HepG2 (cell line): ENCODE measurements at regions not wholly inside any gene's neighbourhood (a gene's known extent, or its start where the extent isn't known, plus 50 kb on each side); places are given as distances from the start of the nearest gene placed in this dataset.

ENCODE experiments used
- ATAC-seq: fragments of 200-7000 bp; cut with Tn5 transposase; 3 replicates; pipeline ENCODE4 v1.9.1; 2020; ENCODE audit warnings: mild to moderate bottlenecking, moderate library complexity
- BruUV-seq: library from RNA; stranded (reverse); fragments of 400-500 nt; replicated peaks from 2 replicates; lab custom pipeline; 2021; lab: Mats Ljungman, UMichigan
- CTCF ChIA-PET: fragments of 300-600 bp; formaldehyde crosslinking; extraction: SDS; loops from one replicate; lab custom pipeline; 2021; ENCODE audit warnings: low total read pairs, inconsistent platforms, low intra/inter-chr PET ratio; lab: Yijun Ruan, JAX
- POLR2A ChIA-PET: fragments of 350-600 bp; sonication (Branson Sonifier 250); formaldehyde crosslinking; loops from one replicate; lab custom pipeline; 2020; ENCODE audit warnings: antibody characterized with exemption, inconsistent platforms; lab: Yijun Ruan, JAX
- DNase-seq: peaks from one replicate; pipeline ENCODE4 v3.0.0-alpha.2; 2015; ENCODE audit warnings: low spot score
- FAIRE-seq: peaks from 3 replicates; lab custom pipeline; 2011; peaks lifted over from hg19 to GRCh38; lab: Jason Lieb, UNC
- H2AFZ ChIP-seq: one replicate; pipeline ENCODE4 v1.6.1; 2011; ENCODE audit warnings: low read length, inconsistent platforms
- H3K27ac ChIP-seq: fragments of 300-600 bp; 3 replicates; pipeline ENCODE4 v1.8.0; 2011; ENCODE audit warnings: mixed run types, mild to moderate bottlenecking, mixed read lengths, low read length, inconsistent platforms; ENCODE audit not compliant: insufficient read depth; ENCODE audit errors: extremely low read length
- H3K27me3 ChIP-seq, 2 experiments: fragments of 200-600 bp in 1 of 2; 2 replicates in 1 of 2; 3 replicates in 1 of 2; pipeline versions ENCODE4 v1.6.0 to v1.8.0; 2011; ENCODE audit warnings: low read length in 2 of 2, mild to moderate bottlenecking in 2 of 2, moderate library complexity in 2 of 2, inconsistent platforms in 1 of 2; ENCODE audit not compliant: insufficient read depth in 2 of 2, control insufficient read depth in 1 of 2
- H3K36me3 ChIP-seq, 2 experiments: fragments of 200-600 bp in 1 of 2; replicated peaks in 1 of 2; 2 replicates in 1 of 2; 3 replicates in 1 of 2; pipeline versions ENCODE4 v1.5.1 to v1.8.0; 2011; ENCODE audit warnings: low read length in 2 of 2, inconsistent platforms in 1 of 2; ENCODE audit not compliant: insufficient read depth in 2 of 2, control insufficient read depth in 1 of 2
- H3K4me1 ChIP-seq: 2 replicates; pipeline ENCODE4 v1.5.1; 2012; ENCODE audit warnings: low read length, inconsistent platforms; ENCODE audit not compliant: insufficient read depth
- H3K4me2 ChIP-seq: 2 replicates; pipeline ENCODE4 v1.6.0; 2011; ENCODE audit warnings: low read depth, low read length, inconsistent platforms
- H3K4me3 ChIP-seq, 3 experiments: fragments of 200-600 bp in 1 of 3; sonication (generic), shearing (Covaris generic) in 1 of 3; replicated peaks in 1 of 3; 2 replicates each; pipeline ENCODE4 v1.5.1; 2011 to 2016; ENCODE audit warnings: low read length in 3 of 3, inconsistent platforms in 2 of 3, low read depth in 2 of 3, mild to moderate bottlenecking in 2 of 3, control low read depth in 1 of 3, mixed read lengths in 1 of 3; ENCODE audit not compliant: insufficient read depth in 1 of 3
- H3K79me2 ChIP-seq: one replicate; pipeline ENCODE4 v1.6.1; 2011; ENCODE audit warnings: low read length, inconsistent platforms; ENCODE audit not compliant: insufficient read depth
- H3K9ac ChIP-seq: 2 replicates; pipeline ENCODE4 v1.6.0; 2011; ENCODE audit warnings: mild to moderate bottlenecking, low read depth, low read length, inconsistent platforms; ENCODE audit not compliant: insufficient read depth
- H3K9me3 ChIP-seq: 2 replicates; pipeline ENCODE4 v1.5.1; 2012; ENCODE audit warnings: mild to moderate bottlenecking, low read length
- H4K20me1 ChIP-seq: 2 replicates; pipeline ENCODE4 v1.6.0; 2011; ENCODE audit warnings: inconsistent platforms, mild to moderate bottlenecking, low read length, moderate library complexity; ENCODE audit not compliant: insufficient read depth
- GABPA ChIP-seq, 2 experiments: IDR thresholded peaks; 2 replicates each; pipeline ENCODE4 v1.6.1; 2011 to 2016; ENCODE audit warnings: low read depth in 2 of 2, low read length in 1 of 2, missing biosample characterization in 1 of 2, missing genetic modification characterization in 1 of 2
- KAT2B ChIP-seq: fragments of 150-350 bp; IDR thresholded peaks from 2 replicates; pipeline ENCODE4 v1.6.1; 2014; ENCODE audit warnings: low read depth, low read length, borderline replicate concordance
- KDM6A ChIP-seq: IDR thresholded peaks from 2 replicates; pipeline ENCODE4 v1.6.1; 2016; ENCODE audit warnings: low read depth
- MYNN ChIP-seq: sonication (generic); formaldehyde crosslinking; IDR thresholded peaks from 2 replicates; pipeline ENCODE4 v1.4.0; 2020; ENCODE audit warnings: mild to moderate bottlenecking, low read depth, missing genetic modification reagents
- SP5 ChIP-seq: IDR thresholded peaks from 2 replicates; pipeline ENCODE4 v1.6.1; 2016; ENCODE audit warnings: low read depth, borderline replicate concordance
- TBX2 ChIP-seq: sonication (generic); formaldehyde crosslinking; IDR thresholded peaks from 2 replicates; pipeline ENCODE4 v1.5.0; 2020; ENCODE audit warnings: missing genetic modification reagents, mild to moderate bottlenecking, borderline replicate concordance
- U2AF1 ChIP-seq: fragments of 200-400 bp; formaldehyde crosslinking; optimal IDR thresholded peaks from 2 replicates; pipeline ENCODE3; 2017; ENCODE audit warnings: mild to moderate bottlenecking, low read depth, low read length
- ZNF530 ChIP-seq: sonication (generic); formaldehyde crosslinking; IDR thresholded peaks from 2 replicates; pipeline ENCODE4 v1.5.0; 2020; ENCODE audit warnings: low read depth, mild to moderate bottlenecking, missing genetic modification reagents
- ZNF790 ChIP-seq: sonication (generic); formaldehyde crosslinking; IDR thresholded peaks from 2 replicates; pipeline ENCODE4 v1.8.0; 2022; ENCODE audit warnings: missing genetic modification reagents, mild to moderate bottlenecking, borderline replicate concordance
- WGBS: methylation state at CpG from one replicate; pipeline ENCODE4 v1.1.6; 2017; ENCODE audit warnings: low lambda C conversion rate; 5-methylcytosine and 5-hydroxymethylcytosine counted together
- in situ Hi-C: cut with HindIII; loops from 2 replicates; pipeline ENCODE4 v1.10.0; 2017; ENCODE audit warnings: low pct_unique_long_range_greater_than_20kb; ENCODE audit not compliant: extremely low pct_ligation_motif_present
- intact Hi-C: fragments of 100-400 bp; cut with micrococcal nuclease; formaldehyde crosslinking; loops from one replicate; pipeline ENCODE4 v1.10.0; 2022; ENCODE audit not compliant: unreplicated experiment
- TF ChIP-seq, protein P1 (sequence below): sonication (generic); formaldehyde crosslinking; IDR thresholded peaks from 2 replicates; pipeline ENCODE4 v1.9.0; 2021; ENCODE audit warnings: missing genetic modification reagents, mild to moderate bottlenecking, borderline replicate concordance
- TF ChIP-seq, protein P2 (sequence below): sonication (generic); formaldehyde crosslinking; IDR thresholded peaks from 2 replicates; pipeline ENCODE4 v1.5.1; 2020; ENCODE audit warnings: missing genetic modification reagents, mild to moderate bottlenecking, borderline replicate concordance
- TF ChIP-seq, protein P3 (sequence below): sonication (generic); formaldehyde crosslinking; conservative IDR thresholded peaks from 2 replicates; pipeline ENCODE4 v1.4.0; 2020; ENCODE audit warnings: missing genetic modification reagents
- TF ChIP-seq, protein P4 (sequence below): sonication (generic); formaldehyde crosslinking; IDR thresholded peaks from 2 replicates; pipeline ENCODE4 v1.4.0; 2020; ENCODE audit warnings: missing genetic modification reagents

DNA sequence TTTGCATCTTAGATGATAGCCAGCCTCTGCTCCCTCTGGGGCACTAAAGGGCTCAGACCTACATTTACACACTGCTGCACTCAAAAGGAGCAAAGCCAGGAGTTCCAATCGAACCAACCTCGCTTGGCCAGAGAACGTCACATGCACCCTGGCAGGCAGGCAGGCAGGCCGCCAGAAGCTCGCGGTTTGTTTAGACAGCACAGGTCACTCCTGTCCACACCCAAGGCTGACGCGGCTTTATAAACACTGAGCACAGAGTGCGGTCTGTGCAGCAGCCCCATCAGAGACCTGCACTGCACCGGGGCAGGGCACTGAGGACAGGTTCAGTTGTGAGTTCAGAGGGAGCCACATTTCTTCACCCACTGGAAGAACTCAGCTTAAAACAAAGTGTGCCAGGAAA is 143.9 kb downstream of the BCOR start:
- Histone ChIP-seq H3K36me3 (no peaks in the 10 kb centered on the region), H3K4me1 (peaks cover 66% of the 10 kb centered on the region), H3K4me2 (peak overlapping the region; percentile 61), H3K9me3 (no peaks in the 10 kb centered on the region), H4K20me1 (no peaks in the 10 kb centered on the region), H2AFZ (no peak overlapping the region), H3K9ac (no peak overlapping the region), H3K4me3 (peak overlapping the region in 1 of 3 experiments; percentile 16; a peak in 1 of 6 replicates), H3K27ac (peak overlapping the region; percentile 49), H3K79me2 (no peaks in the 10 kb centered on the region), H3K27me3 (no peaks in the 10 kb centered on the region)
- CTCF ChIA-PET = no interaction called here
- ATAC-seq = peak; percentile 99
- intact Hi-C loops = loop anchor here (5.0 kb wide), 1 partner anchor 58 kb away; no protein-coding TSS in a partner anchor
- WGBS = no CpG with 5 or more reads among the region's 10 CpGs
- no TSS peak for BruUV-seq
- POLR2A ChIA-PET = interaction anchor here (0.8 to 1.4 kb wide), 2 partner anchors 60 to 202 kb away, joined by 3 to 8 read pairs; no protein-coding TSS in a partner anchor
- peak; percentile 88 for DNase-seq
- FAIRE-seq = peak; percentile 90
- in situ Hi-C loops = loop anchor here (10.0 kb wide), 1 partner anchor 59 kb away; no protein-coding TSS in a partner anchor
- TF ChIP-seq, protein P1, sequence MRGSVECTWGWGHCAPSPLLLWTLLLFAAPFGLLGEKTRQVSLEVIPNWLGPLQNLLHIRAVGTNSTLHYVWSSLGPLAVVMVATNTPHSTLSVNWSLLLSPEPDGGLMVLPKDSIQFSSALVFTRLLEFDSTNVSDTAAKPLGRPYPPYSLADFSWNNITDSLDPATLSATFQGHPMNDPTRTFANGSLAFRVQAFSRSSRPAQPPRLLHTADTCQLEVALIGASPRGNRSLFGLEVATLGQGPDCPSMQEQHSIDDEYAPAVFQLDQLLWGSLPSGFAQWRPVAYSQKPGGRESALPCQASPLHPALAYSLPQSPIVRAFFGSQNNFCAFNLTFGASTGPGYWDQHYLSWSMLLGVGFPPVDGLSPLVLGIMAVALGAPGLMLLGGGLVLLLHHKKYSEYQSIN (CRISPR knock-in tag) = no peak
- TF ChIP-seq KAT2B = no peak
- TF ChIP-seq TBX2 = peak; percentile 69; the same call in 1 of the 2 replicates
- no peak for TF ChIP-seq ZNF530 (CRISPR knock-in tag)
- no peak for TF ChIP-seq U2AF1
- no peak for TF ChIP-seq GABPA (IDR thresholded peaks at IDR 0.05; ENCODE audit: low read depth, low read length)
- 0 out of 2 replicates have a peak, but pooled peaks have one; percentile 9 for TF ChIP-seq GABPA (CRISPR knock-in tag; IDR thresholded peaks at IDR 0.05; ENCODE audit: low read depth)
- 0 out of 2 replicates have a peak, but pooled peaks have one; percentile 27 for TF ChIP-seq KDM6A (CRISPR knock-in tag)
- TF ChIP-seq, protein P2, sequence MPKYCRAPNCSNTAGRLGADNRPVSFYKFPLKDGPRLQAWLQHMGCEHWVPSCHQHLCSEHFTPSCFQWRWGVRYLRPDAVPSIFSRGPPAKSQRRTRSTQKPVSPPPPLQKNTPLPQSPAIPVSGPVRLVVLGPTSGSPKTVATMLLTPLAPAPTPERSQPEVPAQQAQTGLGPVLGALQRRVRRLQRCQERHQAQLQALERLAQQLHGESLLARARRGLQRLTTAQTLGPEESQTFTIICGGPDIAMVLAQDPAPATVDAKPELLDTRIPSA (CRISPR knock-in tag) = no peak
- TF ChIP-seq ZNF790 = peak; percentile 64; the same call in 1 of the 2 replicates
- TF ChIP-seq MYNN (CRISPR knock-in tag) = no peak
- TF ChIP-seq, protein P3, sequence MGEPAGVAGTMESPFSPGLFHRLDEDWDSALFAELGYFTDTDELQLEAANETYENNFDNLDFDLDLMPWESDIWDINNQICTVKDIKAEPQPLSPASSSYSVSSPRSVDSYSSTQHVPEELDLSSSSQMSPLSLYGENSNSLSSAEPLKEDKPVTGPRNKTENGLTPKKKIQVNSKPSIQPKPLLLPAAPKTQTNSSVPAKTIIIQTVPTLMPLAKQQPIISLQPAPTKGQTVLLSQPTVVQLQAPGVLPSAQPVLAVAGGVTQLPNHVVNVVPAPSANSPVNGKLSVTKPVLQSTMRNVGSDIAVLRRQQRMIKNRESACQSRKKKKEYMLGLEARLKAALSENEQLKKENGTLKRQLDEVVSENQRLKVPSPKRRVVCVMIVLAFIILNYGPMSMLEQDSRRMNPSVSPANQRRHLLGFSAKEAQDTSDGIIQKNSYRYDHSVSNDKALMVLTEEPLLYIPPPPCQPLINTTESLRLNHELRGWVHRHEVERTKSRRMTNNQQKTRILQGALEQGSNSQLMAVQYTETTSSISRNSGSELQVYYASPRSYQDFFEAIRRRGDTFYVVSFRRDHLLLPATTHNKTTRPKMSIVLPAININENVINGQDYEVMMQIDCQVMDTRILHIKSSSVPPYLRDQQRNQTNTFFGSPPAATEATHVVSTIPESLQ = no peak
- TF ChIP-seq, protein P4, sequence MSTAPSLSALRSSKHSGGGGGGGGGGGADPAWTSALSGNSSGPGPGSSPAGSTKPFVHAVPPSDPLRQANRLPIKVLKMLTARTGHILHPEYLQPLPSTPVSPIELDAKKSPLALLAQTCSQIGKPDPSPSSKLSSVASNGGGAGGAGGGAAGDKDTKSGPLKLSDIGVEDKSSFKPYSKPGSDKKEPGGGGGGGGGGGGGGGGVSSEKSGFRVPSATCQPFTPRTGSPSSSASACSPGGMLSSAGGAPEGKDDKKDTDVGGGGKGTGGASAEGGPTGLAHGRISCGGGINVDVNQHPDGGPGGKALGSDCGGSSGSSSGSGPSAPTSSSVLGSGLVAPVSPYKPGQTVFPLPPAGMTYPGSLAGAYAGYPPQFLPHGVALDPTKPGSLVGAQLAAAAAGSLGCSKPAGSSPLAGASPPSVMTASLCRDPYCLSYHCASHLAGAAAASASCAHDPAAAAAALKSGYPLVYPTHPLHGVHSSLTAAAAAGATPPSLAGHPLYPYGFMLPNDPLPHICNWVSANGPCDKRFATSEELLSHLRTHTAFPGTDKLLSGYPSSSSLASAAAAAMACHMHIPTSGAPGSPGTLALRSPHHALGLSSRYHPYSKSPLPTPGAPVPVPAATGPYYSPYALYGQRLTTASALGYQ (CRISPR knock-in tag) = no peak
- 0 out of 2 replicates have a peak, but pooled peaks have one; percentile 21 for TF ChIP-seq SP5 (CRISPR knock-in tag)
